OCI-LY1 (cell line): ENCODE measurements at regions not wholly inside any gene's neighbourhood (a gene's known extent, or its start where the extent isn't known, plus 50 kb on each side); places are given as distances from the start of the nearest gene placed in this dataset.

Experiments used
- H2AFZ ChIP-seq: fragments of 200-600 bp; sonication (generic), shearing (Covaris generic); 2 replicates; pipeline ENCODE4 v1.6.0; 2014; ENCODE audit warnings: antibody characterized with exemption, mild to moderate bottlenecking, low read length
- H3F3A ChIP-seq: fragments of 200-600 bp; sonication (generic), shearing (Covaris generic); 2 replicates; pipeline ENCODE4 v1.6.0; 2014; ENCODE audit warnings: mild to moderate bottlenecking, antibody characterized with exemption, low read length, moderate library complexity; ENCODE audit not compliant: insufficient read depth
- H3K27ac ChIP-seq: fragments of 200-600 bp; sonication (generic); 2 replicates; pipeline ENCODE4 v1.5.1; 2014; ENCODE audit warnings: low read length, mixed run types, mild to moderate bottlenecking, low read depth; ENCODE audit not compliant: poor library complexity, severe bottlenecking
- H3K27me3 ChIP-seq: fragments of 200-600 bp; sonication (generic); 2 replicates; pipeline ENCODE4 v1.6.0; 2014; ENCODE audit warnings: antibody characterized with exemption, mild to moderate bottlenecking, low read length, moderate library complexity; ENCODE audit not compliant: insufficient read depth
- H3K36me3 ChIP-seq: fragments of 200-600 bp; sonication (generic); 2 replicates; pipeline ENCODE4 v1.6.1; 2014; ENCODE audit warnings: mild to moderate bottlenecking, antibody characterized with exemption, low read length, moderate library complexity, mixed read lengths; ENCODE audit not compliant: insufficient read depth
- H3K4me1 ChIP-seq: fragments of 200-600 bp; sonication (generic); 2 replicates; pipeline ENCODE4 v1.5.1; 2014; ENCODE audit warnings: mild to moderate bottlenecking, low read length, moderate library complexity; ENCODE audit not compliant: insufficient read depth, severe bottlenecking
- H3K4me2 ChIP-seq: fragments of 200-600 bp; sonication (generic), shearing (Covaris generic); 2 replicates; pipeline ENCODE4 v1.6.1; 2014; ENCODE audit warnings: low read length
- H3K4me3 ChIP-seq: fragments of 200-600 bp; sonication (generic); 2 replicates; pipeline ENCODE4 v1.5.1; 2014; ENCODE audit warnings: low read length, low read depth, mild to moderate bottlenecking, mixed read lengths; ENCODE audit not compliant: poor library complexity, severe bottlenecking
- H3K79me2 ChIP-seq: fragments of 200-600 bp; shearing (Covaris generic); 2 replicates; pipeline ENCODE4 v1.6.1; 2016; ENCODE audit warnings: mixed run types, low read length, mixed read lengths; ENCODE audit not compliant: insufficient read depth
- H3K9ac ChIP-seq: fragments of 200-600 bp; sonication (generic), shearing (Covaris generic); 2 replicates; pipeline ENCODE4 v1.6.1; 2014; ENCODE audit warnings: mild to moderate bottlenecking, low read length, mixed read lengths
- H3K9me2 ChIP-seq: fragments of 200-600 bp; sonication (generic), shearing (Covaris generic); 2 replicates; pipeline ENCODE4 v1.6.1; 2014; ENCODE audit warnings: low read depth, mild to moderate bottlenecking, low read length, mixed read lengths
- H3K9me3 ChIP-seq: fragments of 200-600 bp; shearing (Covaris generic); 2 replicates; pipeline ENCODE4 v1.6.1; 2014; ENCODE audit warnings: low read length, mixed read lengths
- H4K20me1 ChIP-seq: fragments of 200-600 bp; sonication (generic), shearing (Covaris generic); 2 replicates; pipeline ENCODE4 v1.6.0; 2016; ENCODE audit warnings: mild to moderate bottlenecking, low read length; ENCODE audit not compliant: insufficient read depth
- EZH2 ChIP-seq: fragments of 200-600 bp; sonication (generic), shearing (Covaris generic); IDR thresholded peaks from 2 replicates; pipeline ENCODE4 v1.8.0; 2017; ENCODE audit warnings: borderline replicate concordance, mixed run types, mild to moderate bottlenecking, antibody characterized with exemption, low read length, moderate library complexity, mixed read lengths
- TF ChIP-seq, protein P1 (sequence below): fragments of 200-600 bp; sonication (generic), shearing (Covaris generic); IDR thresholded peaks from 2 replicates; pipeline ENCODE4 v1.5.1; 2017; ENCODE audit warnings: mild to moderate bottlenecking, antibody characterized with exemption, low read length, moderate library complexity, mixed read lengths

- Histone ChIP-seq H3K79me2 (no peaks in the 10 kb centered on the region), H3K27me3 (no peaks in the 10 kb centered on the region; the same call in 1 of the 2 replicates), H3F3A (no peaks in the 10 kb centered on the region), H3K4me1 (peaks cover 1% of the 10 kb centered on the region), H2AFZ (no peak overlapping the region), H3K27ac (no peak overlapping the region), H3K9ac (no peak overlapping the region), H3K9me2 (no peaks in the 10 kb centered on the region), H3K36me3 (no peaks in the 10 kb centered on the region), H3K9me3 (no peaks in the 10 kb centered on the region), H3K4me3 (no peak overlapping the region), H4K20me1 (no peaks in the 10 kb centered on the region), H3K4me2 (no peak overlapping the region)
- no peak for TF ChIP-seq EZH2
- TF ChIP-seq, protein P1, sequence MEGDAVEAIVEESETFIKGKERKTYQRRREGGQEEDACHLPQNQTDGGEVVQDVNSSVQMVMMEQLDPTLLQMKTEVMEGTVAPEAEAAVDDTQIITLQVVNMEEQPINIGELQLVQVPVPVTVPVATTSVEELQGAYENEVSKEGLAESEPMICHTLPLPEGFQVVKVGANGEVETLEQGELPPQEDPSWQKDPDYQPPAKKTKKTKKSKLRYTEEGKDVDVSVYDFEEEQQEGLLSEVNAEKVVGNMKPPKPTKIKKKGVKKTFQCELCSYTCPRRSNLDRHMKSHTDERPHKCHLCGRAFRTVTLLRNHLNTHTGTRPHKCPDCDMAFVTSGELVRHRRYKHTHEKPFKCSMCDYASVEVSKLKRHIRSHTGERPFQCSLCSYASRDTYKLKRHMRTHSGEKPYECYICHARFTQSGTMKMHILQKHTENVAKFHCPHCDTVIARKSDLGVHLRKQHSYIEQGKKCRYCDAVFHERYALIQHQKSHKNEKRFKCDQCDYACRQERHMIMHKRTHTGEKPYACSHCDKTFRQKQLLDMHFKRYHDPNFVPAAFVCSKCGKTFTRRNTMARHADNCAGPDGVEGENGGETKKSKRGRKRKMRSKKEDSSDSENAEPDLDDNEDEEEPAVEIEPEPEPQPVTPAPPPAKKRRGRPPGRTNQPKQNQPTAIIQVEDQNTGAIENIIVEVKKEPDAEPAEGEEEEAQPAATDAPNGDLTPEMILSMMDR: no peak
These were observed 81.3 kb downstream of the SYF2 start for GRCh38 chr1:25150985-25151495.

GRCh38 chr1:25148673-25149300, 83.5 kb downstream of the SYF2 start:
- Histone ChIP-seq H3K36me3 (no peaks in the 10 kb centered on the region), H2AFZ (no peak overlapping the region), H3F3A (no peaks in the 10 kb centered on the region), H3K4me3 (no peak overlapping the region), H3K9ac (no peak overlapping the region), H3K27me3 (no peaks in the 10 kb centered on the region; the same call in 1 of the 2 replicates), H3K4me1 (peaks cover 8% of the 10 kb centered on the region), H3K27ac (no peak overlapping the region), H3K4me2 (no peak overlapping the region), H3K9me2 (no peaks in the 10 kb centered on the region), H3K9me3 (no peaks in the 10 kb centered on the region), H3K79me2 (no peaks in the 10 kb centered on the region), H4K20me1 (no peaks in the 10 kb centered on the region)
- no peak for TF ChIP-seq EZH2
- TF ChIP-seq, protein P1: peak; percentile 57

DNA sequence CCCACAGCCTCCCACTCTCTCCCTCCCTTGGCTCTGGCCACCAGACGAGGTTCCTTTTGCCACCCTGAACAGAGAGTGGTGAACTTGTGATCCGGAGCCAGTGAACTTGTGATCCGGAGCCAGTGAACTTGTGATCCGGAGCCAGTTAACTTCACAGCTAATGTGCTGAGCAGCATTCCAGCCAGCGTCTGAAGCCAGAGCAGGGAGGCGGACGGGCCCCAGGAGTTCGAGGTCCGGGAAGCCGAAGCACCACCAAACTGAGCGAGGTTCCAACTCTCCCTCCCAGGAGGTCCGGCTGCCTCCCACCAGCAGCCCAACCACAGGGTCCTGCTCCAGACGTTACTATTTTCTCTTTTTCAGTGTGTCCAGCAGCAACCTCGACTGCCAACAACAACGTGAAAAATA, 85.8 kb downstream of the SYF2 start:
- peaks cover 3% of the 10 kb centered on the region; the same call in 1 of the 2 replicates for H3K27me3 ChIP-seq
- no peak overlapping the region for H3K4me2 ChIP-seq
- no peak overlapping the region for H3K27ac ChIP-seq

More for the DNA sequence above, 85.8 kb downstream of the SYF2 start:
- Histone ChIP-seq H2AFZ (no peak overlapping the region), H3F3A (no peaks in the 10 kb centered on the region), H3K9me2 (no peaks in the 10 kb centered on the region), H3K9ac (no peak overlapping the region), H3K79me2 (no peaks in the 10 kb centered on the region), H3K9me3 (no peaks in the 10 kb centered on the region), H3K4me3 (no peak overlapping the region), H3K4me1 (peaks cover 8% of the 10 kb centered on the region), H3K36me3 (no peaks in the 10 kb centered on the region), H4K20me1 (no peaks in the 10 kb centered on the region)
- no peak for TF ChIP-seq EZH2
- TF ChIP-seq, protein P1: no peak
